Adrenal gland (tissue), 9 donors: ENCODE measurements at regions not wholly inside any gene's neighbourhood (a gene's known extent, or its start where the extent isn't known, plus 50 kb on each side); places are given as distances from the start of the nearest gene placed in this dataset.

Source experiments
- DNase-seq, 7 donors: peaks; one replicate each; pipeline ENCODE4 v3.0.0-alpha.2; 2019 to 2020
- H3K27ac ChIP-seq, 5 donors: fragments of 200-600 bp; sonication (generic) in 4 of 5; 1 replicate in 3 of 5; 2 replicates in 2 of 5; pipeline versions ENCODE4 v1.5.1 to v1.8.0; 2016 to 2020; ENCODE audit warnings: mild to moderate bottlenecking in 1 of 5
- H3K27me3 ChIP-seq: fragments of 200-600 bp; 2 replicates; pipeline ENCODE4 v1.8.0; 2021
- H3K36me3 ChIP-seq, 2 donors: fragments of 200-600 bp; replicated peaks in 1 of 2; 1 replicate in 1 of 2; 2 replicates in 1 of 2; pipeline versions ENCODE4 v1.5.1 to v1.8.0; 2018 to 2022
- H3K4me1 ChIP-seq, 2 donors: fragments of 200-600 bp; replicated peaks in 1 of 2; 1 replicate in 1 of 2; 2 replicates in 1 of 2; pipeline versions ENCODE4 v1.5.1 to v1.8.0; 2018 to 2021
- H3K4me3 ChIP-seq, 4 donors: fragments of 200-600 bp; sonication (generic) in 3 of 4; one replicate each; pipeline ENCODE4 v1.5.1; 2016 to 2018
- H3K9me3 ChIP-seq, 3 donors: fragments of 200-600 bp; sonication (generic) in 1 of 3; replicated peaks in 1 of 3; 1 replicate in 2 of 3; 2 replicates in 1 of 3; pipeline versions ENCODE4 v1.5.1 to v1.8.0; 2016 to 2021
- POLR2A ChIP-seq, 2 donors: fragments of 450-650 bp; IDR thresholded peaks; one replicate each; pipeline ENCODE4 v1.6.1; 2017; ENCODE audit warnings: antibody characterized with exemption in 2 of 2, mild to moderate bottlenecking in 2 of 2, moderate library complexity in 1 of 2
- WGBS, 4 donors: extraction: QIAGEN DNeasy Blood & Tissue Kit in 2 of 4; methylation state at CpG; one replicate each; pipeline versions ENCODE4 v1.1.5 to v1.1.7; 2013 to 2017; 5-methylcytosine and 5-hydroxymethylcytosine counted together
- intact Hi-C, 2 donors: fragments of 100-400 bp; cut with DNase I; formaldehyde crosslinking; loops; one replicate each; pipeline versions ENCODE4 v1.14.1 to v1.15.0; 2022 to 2023
- TF ChIP-seq, protein P1 (sequence below), 6 experiments: fragments of 450-650 bp in 4 of 6; fragments of 200-600 bp in 2 of 6; sonication (generic) in 1 of 6; IDR thresholded peaks; 1 replicate in 5 of 6; 2 replicates in 1 of 6; pipeline versions ENCODE4 v1.5.1 to v1.8.0; 2016 to 2021; ENCODE audit warnings: antibody characterized with exemption in 6 of 6, mild to moderate bottlenecking in 2 of 6, moderate library complexity in 1 of 6
- donor health status: healthy with polysubstance abuse.
- donor health status: Bipolar disorder and iron deficiency.
- donor health status: DM: yes; HTN: yes; CAD: no.
- donor health status: DM: no; HTN: no; CAD: no.
- donor health status: DM: no; HTN: no; CAD: no.

DNA sequence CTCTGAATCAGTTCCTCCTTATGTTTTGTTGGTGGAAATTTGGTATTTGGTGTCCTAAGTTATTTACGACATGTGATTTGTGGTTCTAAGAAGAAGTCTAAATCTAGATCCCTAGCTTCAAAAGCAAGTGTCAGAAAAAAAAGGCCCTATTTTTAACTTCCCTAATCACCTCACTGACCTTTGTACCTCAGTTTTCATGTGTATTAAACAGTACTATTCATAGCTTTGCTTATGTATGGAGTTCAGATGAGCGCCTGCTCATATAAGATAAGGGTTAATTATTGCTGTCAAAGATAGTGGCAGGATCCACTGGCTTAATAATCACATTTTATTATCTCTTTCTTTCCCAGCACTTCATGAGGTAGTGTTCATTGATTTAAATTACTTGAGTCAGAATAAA lies 318.2 kb downstream of the PARP8 start:
- H3K36me3 ChIP-seq, result no peaks in the 10 kb centered on the region

DNA sequence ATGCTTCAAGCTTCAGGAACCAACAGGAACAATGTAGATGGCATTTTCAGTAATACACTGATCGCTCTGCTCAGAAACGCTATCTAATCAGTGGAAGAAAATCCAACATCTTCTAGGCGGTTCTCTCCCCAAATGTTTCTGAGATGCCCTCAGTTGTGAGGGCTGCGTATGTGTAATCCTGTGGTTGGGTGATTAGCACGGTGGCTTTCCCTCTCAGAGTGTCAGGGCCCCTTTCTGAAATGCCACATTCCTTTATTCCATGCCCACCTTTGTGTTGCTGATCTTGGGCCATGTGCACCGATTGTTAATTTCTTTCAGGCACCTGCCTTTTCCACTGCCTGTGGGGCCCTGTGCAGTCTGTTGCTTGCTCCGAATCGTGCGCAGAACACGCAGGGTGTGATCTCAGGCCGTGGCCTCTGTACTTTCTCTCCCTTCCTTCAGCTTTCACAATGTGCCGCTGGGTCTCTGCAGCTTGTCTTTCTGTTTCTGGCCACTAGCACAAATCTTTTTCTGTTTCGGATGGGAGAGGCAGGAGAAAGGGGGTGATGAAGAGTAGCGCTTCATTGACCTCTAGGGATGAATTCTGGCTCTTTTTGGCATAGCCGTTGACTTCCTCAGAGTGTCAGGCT lies 324.0 kb downstream of the PARP8 start:
- no peak overlapping the region for H3K27ac ChIP-seq
- no peaks in the 10 kb centered on the region for H3K27me3 ChIP-seq
- no peaks in the 10 kb centered on the region for H3K4me1 ChIP-seq
- H3K4me3 ChIP-seq, result no peak overlapping the region
- no peak for DNase-seq
- TF ChIP-seq, protein P1, sequence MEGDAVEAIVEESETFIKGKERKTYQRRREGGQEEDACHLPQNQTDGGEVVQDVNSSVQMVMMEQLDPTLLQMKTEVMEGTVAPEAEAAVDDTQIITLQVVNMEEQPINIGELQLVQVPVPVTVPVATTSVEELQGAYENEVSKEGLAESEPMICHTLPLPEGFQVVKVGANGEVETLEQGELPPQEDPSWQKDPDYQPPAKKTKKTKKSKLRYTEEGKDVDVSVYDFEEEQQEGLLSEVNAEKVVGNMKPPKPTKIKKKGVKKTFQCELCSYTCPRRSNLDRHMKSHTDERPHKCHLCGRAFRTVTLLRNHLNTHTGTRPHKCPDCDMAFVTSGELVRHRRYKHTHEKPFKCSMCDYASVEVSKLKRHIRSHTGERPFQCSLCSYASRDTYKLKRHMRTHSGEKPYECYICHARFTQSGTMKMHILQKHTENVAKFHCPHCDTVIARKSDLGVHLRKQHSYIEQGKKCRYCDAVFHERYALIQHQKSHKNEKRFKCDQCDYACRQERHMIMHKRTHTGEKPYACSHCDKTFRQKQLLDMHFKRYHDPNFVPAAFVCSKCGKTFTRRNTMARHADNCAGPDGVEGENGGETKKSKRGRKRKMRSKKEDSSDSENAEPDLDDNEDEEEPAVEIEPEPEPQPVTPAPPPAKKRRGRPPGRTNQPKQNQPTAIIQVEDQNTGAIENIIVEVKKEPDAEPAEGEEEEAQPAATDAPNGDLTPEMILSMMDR (IDR thresholded peaks at IDR 0.05), result no peak
- TF ChIP-seq POLR2A (IDR thresholded peaks at IDR 0.05), result no peak
- intact Hi-C loops, result no loop called here
- H3K36me3 ChIP-seq, result no peaks in the 10 kb centered on the region
- 80 to 84% (median 82%) methylated on average over 15 of the region's 15 CpGs for WGBS, 4 donors
- no peaks in the 10 kb centered on the region for H3K9me3 ChIP-seq

More for the DNA sequence above, 318.2 kb downstream of the PARP8 start:
- no peak for DNase-seq
- Histone ChIP-seq H3K27me3 (no peaks in the 10 kb centered on the region), H3K4me1 (no peaks in the 10 kb centered on the region), H3K9me3 (no peaks in the 10 kb centered on the region), H3K27ac (no peak overlapping the region), H3K4me3 (no peak overlapping the region)
- intact Hi-C loops, result no loop called here
- WGBS, 4 donors, result 50 to 66% (median 64%) methylated on average over 2 of the region's 2 CpGs
- TF ChIP-seq, protein P1 (IDR thresholded peaks at IDR 0.05), result no peak
- no peak for TF ChIP-seq POLR2A (IDR thresholded peaks at IDR 0.05)

DNA sequence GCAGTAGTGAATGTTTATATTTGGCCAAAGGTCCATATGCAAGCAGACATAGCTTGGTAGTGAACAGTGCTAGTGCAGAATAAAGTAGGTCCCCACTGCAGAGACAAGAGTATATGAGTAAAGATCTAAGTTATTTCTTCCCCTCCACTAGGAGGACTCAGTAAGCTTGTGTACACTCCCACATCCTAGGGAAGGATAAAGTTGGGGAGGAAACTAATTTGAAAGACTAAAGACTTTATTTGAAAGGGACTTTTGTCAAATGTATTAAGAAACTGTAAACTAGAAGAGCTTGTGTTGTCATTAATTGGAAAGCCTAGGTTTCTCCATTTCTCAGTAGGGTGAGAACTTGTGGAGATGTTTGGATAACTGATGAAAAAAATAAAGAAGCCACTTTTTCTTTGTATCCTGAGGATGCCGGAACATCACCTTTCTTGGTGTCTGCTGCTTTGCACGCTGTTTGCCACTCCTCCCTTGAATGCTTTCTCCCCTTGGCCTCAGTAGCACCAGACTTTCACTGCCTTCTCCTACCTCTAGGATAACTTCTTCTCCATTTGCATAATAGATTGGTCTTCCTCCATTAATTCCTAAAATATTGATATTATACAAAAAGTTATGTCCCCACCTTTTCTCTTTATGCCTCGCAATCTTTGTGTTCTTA lies 329.0 kb downstream of the PARP8 start:
- Histone ChIP-seq H3K27ac (no peak overlapping the region), H3K36me3 (no peaks in the 10 kb centered on the region), H3K27me3 (no peaks in the 10 kb centered on the region), H3K4me3 (no peak overlapping the region), H3K9me3 (no peaks in the 10 kb centered on the region), H3K4me1 (no peaks in the 10 kb centered on the region)
- 66 to 75% (median 71%) methylated on average over 3 of the region's 3 CpGs for whole genome bisulfite sequencing, 4 donors
- TF ChIP-seq, protein P1 (IDR thresholded peaks at IDR 0.05), result no peak
- no peak for TF ChIP-seq POLR2A (IDR thresholded peaks at IDR 0.05)
- DNase-seq, result no peak
- intact Hi-C loops, result no loop called here

DNA sequence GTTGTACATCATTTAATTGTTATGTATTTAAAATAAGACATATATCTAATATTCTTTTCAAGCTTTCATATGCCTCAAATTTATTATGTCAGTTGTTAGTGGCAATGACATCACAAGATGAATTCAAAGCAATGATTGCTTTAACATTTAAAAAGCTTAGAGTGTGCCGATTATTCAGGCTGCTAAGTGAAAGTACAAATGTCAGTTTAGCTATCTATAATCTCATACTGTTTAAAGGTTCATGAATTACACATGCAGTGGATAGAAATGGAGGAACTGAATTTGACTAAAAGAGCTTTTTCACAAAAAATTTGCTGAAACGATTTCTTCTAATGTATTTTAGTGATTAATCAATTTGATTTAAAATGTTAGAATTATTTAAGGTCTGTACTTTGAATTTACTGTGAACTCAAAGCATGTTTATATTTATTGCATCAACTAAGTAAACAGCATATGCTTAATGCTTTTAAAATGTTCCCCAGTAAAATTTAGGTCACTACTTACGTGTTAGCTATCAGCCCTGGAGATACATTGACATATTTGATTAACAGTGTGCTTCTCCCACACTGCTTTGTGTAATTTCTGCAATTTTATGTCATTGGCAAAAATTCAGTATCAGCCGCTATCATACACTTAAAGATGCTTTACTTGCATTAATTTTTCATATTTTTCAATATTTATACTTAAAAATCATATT lies 334.9 kb downstream of the PARP8 start:
- Histone ChIP-seq H3K27me3 (no peaks in the 10 kb centered on the region), H3K27ac (no peak overlapping the region), H3K4me3 (no peak overlapping the region), H3K36me3 (no peaks in the 10 kb centered on the region), H3K9me3 (no peaks in the 10 kb centered on the region), H3K4me1 (no peaks in the 10 kb centered on the region)
- intact Hi-C loops, result no loop called here
- 47 to 61% (median 57%) methylated on average over 4 of the region's 4 CpGs for WGBS, 4 donors
- DNase-seq, result no peak
- TF ChIP-seq, protein P1 (IDR thresholded peaks at IDR 0.05), result no peak
- TF ChIP-seq POLR2A (IDR thresholded peaks at IDR 0.05), result no peak
